ENCODE measurements at regions not wholly inside any gene's neighbourhood (a gene's known extent, or its start where the extent isn't known, plus 50 kb on each side); places are given as distances from the start of the nearest gene placed in this dataset.
A peak's percentile ranks its signal among the peaks of the same experiment; 100 is the strongest.

- Histone ChIP-seq H3K27ac (peak overlapping the region; percentile 21 to 26), H3K4me3 (peak overlapping the region in 1 of 2 donors; percentile 44), H3K4me1 (peaks cover 0 to 4% of the 10 kb centered on the region in 2 donors), H3K27me3 (no peaks in the 10 kb centered on the region), H3K9me3 (no peaks in the 10 kb centered on the region), H3K36me3 (no peaks in the 10 kb centered on the region)
- TF ChIP-seq CTCF (IDR thresholded peaks at IDR 0.05): no peak
- DNase-seq (ENCODE audit: low spot score in 2 of 2): no peak
- intact Hi-C loops (cut with DNase I): no loop called here
Measured at GRCh38 chr6:169406804-169407203, 153.2 kb upstream of the THBS2 start.

- Histone ChIP-seq H3K27me3 (no peaks in the 10 kb centered on the region), H3K36me3 (no peaks in the 10 kb centered on the region), H3K27ac (no peak overlapping the region), H3K4me1 (peaks cover 0 to 4% of the 10 kb centered on the region in 2 donors), H3K9me3 (no peaks in the 10 kb centered on the region), H3K4me3 (no peak overlapping the region)
- no peak for TF ChIP-seq CTCF (IDR thresholded peaks at IDR 0.05)
- DNase-seq (ENCODE audit: low spot score in 2 of 2): no peak
- intact Hi-C loops (cut with DNase I): no loop called here
Measured at GRCh38 chr6:169406034-169406433, 152.4 kb upstream of the THBS2 start.

DNA sequence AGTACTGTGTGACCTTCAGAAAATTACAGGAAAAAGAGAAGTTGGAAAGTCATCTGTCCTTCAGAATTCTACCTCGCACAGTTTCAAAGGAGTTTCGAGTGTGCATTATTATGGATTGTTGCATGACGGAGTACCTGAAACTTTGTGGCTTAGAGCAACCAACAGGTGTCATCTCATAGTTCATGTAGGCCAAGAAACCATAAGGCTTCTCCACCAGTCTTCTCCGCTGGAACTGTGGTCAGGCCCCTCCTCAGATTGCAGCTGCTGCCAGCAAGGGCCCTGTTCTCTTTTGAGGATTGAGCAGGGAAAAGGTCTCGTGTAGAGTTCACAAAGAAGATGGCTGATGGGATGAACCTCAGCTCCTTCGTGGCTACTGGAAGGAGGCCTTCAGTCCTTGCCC, 151.2 kb upstream of the THBS2 start:
- Histone ChIP-seq H3K27ac (no peak overlapping the region), H3K27me3 (no peaks in the 10 kb centered on the region), H3K36me3 (no peaks in the 10 kb centered on the region), H3K4me1 (peaks cover 0 to 4% of the 10 kb centered on the region in 2 donors), H3K9me3 (no peaks in the 10 kb centered on the region), H3K4me3 (no peak overlapping the region)
- intact Hi-C loops (cut with DNase I): no loop called here
- TF ChIP-seq CTCF (IDR thresholded peaks at IDR 0.05): no peak
- DNase-seq (ENCODE audit: low spot score in 2 of 2): no peak

DNA sequence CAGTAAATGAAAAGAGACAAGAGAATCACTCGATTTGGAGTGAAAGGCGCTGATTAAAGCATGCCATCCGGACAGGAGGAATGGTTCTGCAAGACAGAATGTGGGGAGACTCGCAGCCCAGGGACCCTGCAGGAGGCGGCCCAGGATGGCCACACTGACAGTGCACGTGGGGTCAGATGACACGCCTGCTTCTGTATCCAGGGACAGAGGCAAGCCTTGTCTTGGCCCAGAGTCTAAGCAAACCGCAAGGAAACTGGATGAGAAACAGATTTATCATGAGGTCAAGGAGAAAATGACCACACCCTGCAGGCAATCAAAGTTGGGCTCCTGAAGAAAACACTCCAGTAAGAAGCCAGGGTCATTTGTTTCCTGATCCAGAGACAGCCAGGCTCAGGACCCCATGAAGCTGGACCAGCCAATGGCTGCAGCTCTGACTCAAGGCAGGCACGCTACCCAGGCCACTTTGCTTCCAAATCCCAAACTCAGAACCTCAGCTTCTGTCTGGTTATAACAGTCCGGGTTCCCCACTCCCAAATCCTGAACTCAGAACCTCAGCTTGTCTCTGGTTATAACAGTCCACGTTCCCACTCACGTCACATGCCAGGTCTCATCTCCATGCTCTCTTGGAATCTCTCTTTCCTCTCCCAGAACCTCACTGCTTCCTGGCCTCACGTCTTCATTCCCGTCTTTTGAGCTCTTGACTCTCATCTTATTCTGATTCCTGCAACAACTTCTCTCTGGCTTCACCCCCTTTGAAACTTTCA, 144.9 kb upstream of the THBS2 start:
- TF ChIP-seq CTCF (IDR thresholded peaks at IDR 0.05): no peak
- intact Hi-C loops (cut with DNase I): no loop called here
- H3K4me3 ChIP-seq: no peak overlapping the region
- no peaks in the 10 kb centered on the region for H3K9me3 ChIP-seq
- H3K36me3 ChIP-seq: no peaks in the 10 kb centered on the region
- no peaks in the 10 kb centered on the region for H3K4me1 ChIP-seq
- DNase-seq (ENCODE audit: low spot score in 2 of 2): no peak
- H3K27ac ChIP-seq: no peak overlapping the region
- H3K27me3 ChIP-seq: no peaks in the 10 kb centered on the region

- Histone ChIP-seq H3K4me3 (no peak overlapping the region), H3K27me3 (no peaks in the 10 kb centered on the region), H3K36me3 (no peaks in the 10 kb centered on the region), H3K9me3 (no peaks in the 10 kb centered on the region), H3K4me1 (no peaks in the 10 kb centered on the region), H3K27ac (no peak overlapping the region)
- intact Hi-C loops (cut with DNase I): no loop called here
- no peak for TF ChIP-seq CTCF (IDR thresholded peaks at IDR 0.05)
- DNase-seq (ENCODE audit: low spot score in 2 of 2): no peak
Measured at GRCh38 chr6:169397684-169398083, 144.0 kb upstream of the THBS2 start.

Data from ascending aorta (tissue), 2 donors.